OCI-LY1 (cell line): ENCODE measurements at regions not wholly inside any gene's neighbourhood (a gene's known extent, or its start where the extent isn't known, plus 50 kb on each side); places are given as distances from the start of the nearest gene placed in this dataset.

Source experiments
- H2AFZ ChIP-seq: fragments of 200-600 bp; sonication (generic), shearing (Covaris generic); 2 replicates; pipeline ENCODE4 v1.6.0; 2014; ENCODE audit warnings: antibody characterized with exemption, mild to moderate bottlenecking, low read length
- H3F3A ChIP-seq: fragments of 200-600 bp; sonication (generic), shearing (Covaris generic); 2 replicates; pipeline ENCODE4 v1.6.0; 2014; ENCODE audit warnings: mild to moderate bottlenecking, antibody characterized with exemption, low read length, moderate library complexity; ENCODE audit not compliant: insufficient read depth
- H3K27ac ChIP-seq: fragments of 200-600 bp; sonication (generic); 2 replicates; pipeline ENCODE4 v1.5.1; 2014; ENCODE audit warnings: low read length, mixed run types, mild to moderate bottlenecking, low read depth; ENCODE audit not compliant: poor library complexity, severe bottlenecking
- H3K27me3 ChIP-seq: fragments of 200-600 bp; sonication (generic); 2 replicates; pipeline ENCODE4 v1.6.0; 2014; ENCODE audit warnings: antibody characterized with exemption, mild to moderate bottlenecking, low read length, moderate library complexity; ENCODE audit not compliant: insufficient read depth
- H3K36me3 ChIP-seq: fragments of 200-600 bp; sonication (generic); 2 replicates; pipeline ENCODE4 v1.6.1; 2014; ENCODE audit warnings: mild to moderate bottlenecking, antibody characterized with exemption, low read length, moderate library complexity, mixed read lengths; ENCODE audit not compliant: insufficient read depth
- H3K4me1 ChIP-seq: fragments of 200-600 bp; sonication (generic); 2 replicates; pipeline ENCODE4 v1.5.1; 2014; ENCODE audit warnings: mild to moderate bottlenecking, low read length, moderate library complexity; ENCODE audit not compliant: insufficient read depth, severe bottlenecking
- H3K4me2 ChIP-seq: fragments of 200-600 bp; sonication (generic), shearing (Covaris generic); 2 replicates; pipeline ENCODE4 v1.6.1; 2014; ENCODE audit warnings: low read length
- H3K4me3 ChIP-seq: fragments of 200-600 bp; sonication (generic); 2 replicates; pipeline ENCODE4 v1.5.1; 2014; ENCODE audit warnings: low read length, low read depth, mild to moderate bottlenecking, mixed read lengths; ENCODE audit not compliant: poor library complexity, severe bottlenecking
- H3K79me2 ChIP-seq: fragments of 200-600 bp; shearing (Covaris generic); 2 replicates; pipeline ENCODE4 v1.6.1; 2016; ENCODE audit warnings: mixed run types, low read length, mixed read lengths; ENCODE audit not compliant: insufficient read depth
- H3K9ac ChIP-seq: fragments of 200-600 bp; sonication (generic), shearing (Covaris generic); 2 replicates; pipeline ENCODE4 v1.6.1; 2014; ENCODE audit warnings: mild to moderate bottlenecking, low read length, mixed read lengths
- H3K9me2 ChIP-seq: fragments of 200-600 bp; sonication (generic), shearing (Covaris generic); 2 replicates; pipeline ENCODE4 v1.6.1; 2014; ENCODE audit warnings: low read depth, mild to moderate bottlenecking, low read length, mixed read lengths
- H3K9me3 ChIP-seq: fragments of 200-600 bp; shearing (Covaris generic); 2 replicates; pipeline ENCODE4 v1.6.1; 2014; ENCODE audit warnings: low read length, mixed read lengths
- H4K20me1 ChIP-seq: fragments of 200-600 bp; sonication (generic), shearing (Covaris generic); 2 replicates; pipeline ENCODE4 v1.6.0; 2016; ENCODE audit warnings: mild to moderate bottlenecking, low read length; ENCODE audit not compliant: insufficient read depth
- CTCF ChIP-seq: fragments of 200-600 bp; sonication (generic), shearing (Covaris generic); IDR thresholded peaks from 2 replicates; pipeline ENCODE4 v1.5.1; 2017; ENCODE audit warnings: mild to moderate bottlenecking, antibody characterized with exemption, low read length, moderate library complexity, mixed read lengths
- EZH2 ChIP-seq: fragments of 200-600 bp; sonication (generic), shearing (Covaris generic); IDR thresholded peaks from 2 replicates; pipeline ENCODE4 v1.8.0; 2017; ENCODE audit warnings: borderline replicate concordance, mixed run types, mild to moderate bottlenecking, antibody characterized with exemption, low read length, moderate library complexity, mixed read lengths

- TF ChIP-seq CTCF (no peak), EZH2 (no peak)
- no peak overlapping the region for H3K9ac ChIP-seq
- no peak overlapping the region for H3K27ac ChIP-seq
- H3K27me3 ChIP-seq: no peaks in the 10 kb centered on the region; the same call in 1 of the 2 replicates
- no peaks in the 10 kb centered on the region for H3F3A ChIP-seq
- no peak overlapping the region for H3K4me3 ChIP-seq
- no peaks in the 10 kb centered on the region for H3K9me2 ChIP-seq
- no peaks in the 10 kb centered on the region for H3K9me3 ChIP-seq
- H4K20me1 ChIP-seq: no peaks in the 10 kb centered on the region
- no peaks in the 10 kb centered on the region for H3K4me1 ChIP-seq
- no peak overlapping the region for H3K4me2 ChIP-seq
- H3K79me2 ChIP-seq: no peaks in the 10 kb centered on the region
- no peak overlapping the region for H2AFZ ChIP-seq
- no peaks in the 10 kb centered on the region for H3K36me3 ChIP-seq
These were observed 148.4 kb upstream of the TWIST2 start for GRCh38 chr2:238699307-238700116.

DNA sequence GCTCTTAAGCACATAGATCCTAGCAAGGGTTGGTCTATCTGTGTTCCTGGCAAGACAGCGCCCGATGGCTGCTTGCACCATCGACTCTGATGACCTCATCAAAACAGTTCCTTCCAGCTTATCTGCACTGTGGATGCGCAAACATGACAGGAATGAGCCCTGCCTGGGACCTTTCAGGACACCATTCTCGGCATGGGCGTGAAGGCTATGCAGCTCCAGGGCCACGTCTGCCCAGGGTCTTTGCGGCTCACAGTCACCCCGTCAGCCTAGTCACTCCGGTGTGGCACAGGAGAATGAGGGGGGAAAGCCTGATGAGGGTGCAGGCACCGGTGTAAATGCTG lies 147.8 kb upstream of the TWIST2 start:
- Histone ChIP-seq H3K27ac (no peak overlapping the region), H3K4me3 (no peak overlapping the region), H2AFZ (no peak overlapping the region), H3K9me3 (no peaks in the 10 kb centered on the region), H3K4me1 (no peaks in the 10 kb centered on the region), H3K36me3 (no peaks in the 10 kb centered on the region), H3K4me2 (no peak overlapping the region), H3F3A (no peaks in the 10 kb centered on the region), H4K20me1 (no peaks in the 10 kb centered on the region), H3K9me2 (no peaks in the 10 kb centered on the region), H3K9ac (no peak overlapping the region), H3K27me3 (no peaks in the 10 kb centered on the region; the same call in 1 of the 2 replicates), H3K79me2 (no peaks in the 10 kb centered on the region)
- no peak for TF ChIP-seq CTCF
- no peak for TF ChIP-seq EZH2

DNA sequence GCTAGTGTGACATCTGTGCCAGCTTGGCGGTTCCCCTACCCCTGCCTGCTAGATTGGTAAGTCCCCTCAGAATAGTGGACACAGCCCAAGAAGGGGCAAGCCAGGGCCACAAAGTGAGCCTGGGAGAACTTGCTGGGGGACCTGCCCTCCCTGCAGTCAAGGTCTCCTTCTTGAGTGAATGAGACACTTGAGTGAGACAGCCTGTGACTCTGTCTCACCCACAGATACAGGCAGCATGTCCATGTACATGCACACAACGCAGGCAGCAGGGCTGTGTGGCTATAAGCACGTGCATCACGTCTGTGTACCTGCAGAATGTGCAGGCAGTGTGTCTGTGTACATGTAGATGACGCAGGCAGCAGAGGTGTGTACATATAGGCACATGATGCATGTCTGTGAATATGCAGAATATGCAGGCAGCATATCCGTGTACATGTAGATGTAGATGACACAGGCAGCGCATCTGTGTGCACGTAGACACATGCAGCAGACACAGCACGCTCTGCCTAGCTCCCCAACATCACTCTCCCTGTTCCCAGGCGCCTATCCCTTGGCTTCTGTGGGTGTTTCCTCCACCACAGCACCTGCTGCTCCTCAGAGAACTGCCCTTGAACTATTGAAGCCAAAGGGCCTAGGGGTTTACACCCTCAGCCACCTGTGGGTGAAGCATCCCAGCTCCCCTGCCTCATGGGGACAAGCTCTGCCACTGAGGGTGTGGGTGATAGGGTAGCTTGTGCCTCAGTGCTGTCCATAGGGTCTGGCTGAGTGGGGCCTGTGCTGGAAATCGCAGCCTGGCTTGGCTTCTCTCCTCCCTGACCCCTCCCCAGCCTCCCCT lies 147.2 kb upstream of the TWIST2 start:
- Histone ChIP-seq H3K27ac (no peak overlapping the region), H3K36me3 (no peaks in the 10 kb centered on the region), H4K20me1 (no peaks in the 10 kb centered on the region), H3K79me2 (no peaks in the 10 kb centered on the region), H3F3A (no peaks in the 10 kb centered on the region), H3K9me3 (no peaks in the 10 kb centered on the region), H3K27me3 (no peaks in the 10 kb centered on the region; the same call in 1 of the 2 replicates), H3K4me2 (no peak overlapping the region), H3K4me3 (no peak overlapping the region), H3K9ac (no peak overlapping the region), H3K9me2 (no peaks in the 10 kb centered on the region), H2AFZ (no peak overlapping the region), H3K4me1 (no peaks in the 10 kb centered on the region)
- TF ChIP-seq EZH2 (no peak), CTCF (no peak)
